NT2/D1 (cell line): ENCODE measurements at regions not wholly inside any gene's neighbourhood (a gene's known extent, or its start where the extent isn't known, plus 50 kb on each side); places are given as distances from the start of the nearest gene placed in this dataset.

ENCODE experiments used
- DNase-seq: peaks from one replicate; pipeline ENCODE4 v3.0.0-alpha.2; 2011; ENCODE audit warnings: low read depth, low spot score
- H3K27me3 ChIP-seq: 2 replicates; pipeline ENCODE4 v1.6.0; 2011; ENCODE audit warnings: mild to moderate bottlenecking; ENCODE audit not compliant: insufficient read length, insufficient read depth
- H3K36me3 ChIP-seq: 2 replicates; pipeline ENCODE4 v1.6.1; 2011; ENCODE audit warnings: mild to moderate bottlenecking, low read length, mixed read lengths; ENCODE audit not compliant: insufficient read depth, insufficient read length
- H3K4me1 ChIP-seq: 2 replicates; pipeline ENCODE4 v1.5.1; 2011; ENCODE audit not compliant: insufficient read depth, insufficient read length
- H3K4me3 ChIP-seq: 2 replicates; pipeline ENCODE4 v1.5.1; 2011; ENCODE audit warnings: low read depth; ENCODE audit not compliant: insufficient read length
- H3K9ac ChIP-seq: 2 replicates; pipeline ENCODE4 v1.6.0; 2011; ENCODE audit warnings: low read depth; ENCODE audit not compliant: insufficient read length
- H3K9me3 ChIP-seq: 2 replicates; pipeline ENCODE4 v1.5.1; 2011; ENCODE audit warnings: mild to moderate bottlenecking, low read length; ENCODE audit not compliant: insufficient read depth
- SUZ12 ChIP-seq: IDR thresholded peaks from 2 replicates; pipeline ENCODE4 v1.6.1; 2011; ENCODE audit not compliant: insufficient read length, insufficient read depth; ENCODE audit errors: extremely low read depth
- YY1 ChIP-seq: IDR thresholded peaks from 2 replicates; pipeline ENCODE4 v1.6.1; 2011; ENCODE audit not compliant: insufficient read length, insufficient read depth
- ZNF274 ChIP-seq: IDR thresholded peaks from 2 replicates; pipeline ENCODE4 v1.6.1; 2011; ENCODE audit warnings: mild to moderate bottlenecking, low read depth, low read length

DNA sequence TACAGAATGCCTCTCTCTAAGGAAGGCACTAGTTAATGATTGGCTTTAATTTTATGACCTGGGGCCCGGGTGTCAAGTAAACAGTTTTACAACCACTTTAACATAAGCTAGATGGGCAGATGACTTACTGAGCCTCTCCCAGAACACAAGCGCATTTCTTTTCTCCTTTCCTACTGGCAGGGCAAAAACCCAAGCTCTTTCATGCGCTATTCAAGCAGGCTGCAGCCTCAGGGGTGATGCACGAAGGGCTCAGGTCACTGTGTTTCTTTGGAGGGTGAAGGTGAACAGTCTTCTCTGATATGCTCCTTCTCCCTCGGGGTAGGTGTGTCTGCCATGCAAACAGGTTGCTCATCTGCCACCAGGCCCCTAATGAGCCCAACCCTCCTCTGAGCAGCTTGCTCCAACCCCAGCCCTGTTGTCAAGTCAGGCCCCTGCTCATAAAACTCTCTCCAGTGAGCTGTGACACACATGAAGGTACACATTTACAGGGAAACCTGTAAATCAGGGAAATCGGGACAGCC is 73.5 kb upstream of the CDH4 start:
- H3K4me1 ChIP-seq = no peaks in the 10 kb centered on the region
- DNase-seq = no peak
- no peaks in the 10 kb centered on the region for H3K36me3 ChIP-seq
- H3K27me3 ChIP-seq = peaks cover 94% of the 10 kb centered on the region
- 0 out of 2 replicates have a peak, but pooled peaks cover 2% of the 10 kb centered on the region for H3K9me3 ChIP-seq
- no peak for TF ChIP-seq ZNF274
- TF ChIP-seq SUZ12 = no peak
- no peak for TF ChIP-seq YY1
- H3K9ac ChIP-seq = no peak overlapping the region
- H3K4me3 ChIP-seq = no peak overlapping the region

DNA sequence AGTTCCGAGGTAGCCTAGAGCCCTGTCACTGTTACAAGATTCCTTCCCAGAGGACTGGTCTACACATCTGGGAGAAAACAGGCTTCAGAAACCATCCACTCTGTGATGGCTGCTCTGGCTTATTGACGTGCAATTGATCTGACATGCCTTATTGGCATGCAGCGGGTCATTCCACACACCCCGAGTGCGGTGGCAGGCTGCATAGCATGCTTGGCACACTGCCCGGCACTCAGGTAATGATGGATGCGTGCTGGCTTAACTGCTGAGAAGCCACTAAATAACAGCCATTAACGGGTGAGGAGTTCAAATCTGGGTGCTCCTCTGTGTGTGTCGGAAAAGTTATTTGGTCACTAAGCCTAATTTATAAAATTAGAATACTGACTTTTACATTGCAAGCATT is 67.9 kb upstream of the CDH4 start:
- no peak overlapping the region for H3K4me3 ChIP-seq
- TF ChIP-seq YY1 (no peak), ZNF274 (no peak), SUZ12 (no peak)
- H3K9ac ChIP-seq = no peak overlapping the region
- H3K27me3 ChIP-seq = peaks cover 78% of the 10 kb centered on the region
- DNase-seq = no peak
- no peaks in the 10 kb centered on the region for H3K36me3 ChIP-seq
- no peaks in the 10 kb centered on the region for H3K9me3 ChIP-seq
- H3K4me1 ChIP-seq = no peaks in the 10 kb centered on the region

DNA sequence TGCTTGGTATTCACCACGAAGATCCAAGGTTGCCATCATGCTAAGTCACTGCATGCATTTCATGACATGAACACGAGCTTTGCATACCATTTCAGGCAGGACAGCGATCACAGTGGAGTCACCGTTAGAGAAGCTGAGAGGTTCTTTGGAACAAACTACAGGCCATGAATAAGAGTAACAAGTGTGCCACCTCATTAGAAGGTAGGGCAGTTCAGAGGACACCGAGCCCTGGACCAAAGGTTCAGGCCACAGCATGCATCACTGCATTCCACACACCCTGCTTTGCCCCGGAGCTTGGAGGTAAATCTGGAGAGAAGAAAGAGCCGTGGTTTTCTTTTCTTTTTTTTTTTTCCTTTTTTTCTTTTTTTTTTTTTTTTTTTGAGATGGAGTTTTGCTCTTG is 66.9 kb upstream of the CDH4 start:
- Histone ChIP-seq H3K36me3 (no peaks in the 10 kb centered on the region), H3K9ac (no peak overlapping the region), H3K4me3 (no peak overlapping the region), H3K4me1 (no peaks in the 10 kb centered on the region), H3K9me3 (no peaks in the 10 kb centered on the region), H3K27me3 (peaks cover 74% of the 10 kb centered on the region)
- no peak for TF ChIP-seq SUZ12
- no peak for TF ChIP-seq YY1
- TF ChIP-seq ZNF274 = no peak
- DNase-seq = no peak

DNA sequence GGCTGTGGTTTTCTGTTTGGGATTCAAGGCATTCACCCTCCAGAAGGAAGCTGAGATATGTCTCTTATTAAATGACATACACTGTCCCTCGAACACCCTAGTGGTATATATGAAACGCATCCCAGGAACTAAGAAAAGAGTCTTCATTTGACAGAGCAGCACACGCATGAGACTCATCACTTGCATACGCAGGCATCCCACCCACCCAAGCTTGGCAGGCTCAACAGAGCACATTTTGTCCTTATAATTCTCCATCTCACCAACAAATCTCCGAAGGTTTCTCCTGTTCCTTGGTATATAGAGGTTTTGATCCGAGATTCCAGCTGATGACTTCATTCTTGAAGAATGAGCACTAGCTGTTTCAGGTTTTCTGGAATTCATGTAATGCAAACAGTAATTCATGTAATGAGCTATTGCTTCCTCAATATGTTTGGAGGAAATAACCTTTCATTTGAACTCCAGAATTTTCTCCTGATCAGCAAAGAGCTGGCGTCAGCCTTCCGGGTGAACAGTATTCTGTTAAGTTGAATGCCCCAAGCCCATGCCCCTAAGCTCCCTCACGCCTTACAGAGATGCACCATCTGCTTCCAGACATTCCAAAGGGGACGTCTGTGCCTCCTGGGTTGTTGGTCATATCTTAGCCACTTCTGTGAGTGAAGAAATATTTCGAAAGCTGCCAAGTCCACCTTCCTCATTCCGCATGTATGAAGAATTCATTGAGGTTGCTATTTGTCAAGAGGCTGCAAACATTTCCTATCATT is 66.0 kb upstream of the CDH4 start:
- DNase-seq = no peak
- Histone ChIP-seq H3K36me3 (no peaks in the 10 kb centered on the region), H3K4me1 (no peaks in the 10 kb centered on the region), H3K9me3 (no peaks in the 10 kb centered on the region), H3K9ac (no peak overlapping the region), H3K27me3 (peaks cover 69% of the 10 kb centered on the region), H3K4me3 (no peak overlapping the region)
- no peak for TF ChIP-seq SUZ12
- TF ChIP-seq YY1 = no peak
- TF ChIP-seq ZNF274 = no peak

DNA sequence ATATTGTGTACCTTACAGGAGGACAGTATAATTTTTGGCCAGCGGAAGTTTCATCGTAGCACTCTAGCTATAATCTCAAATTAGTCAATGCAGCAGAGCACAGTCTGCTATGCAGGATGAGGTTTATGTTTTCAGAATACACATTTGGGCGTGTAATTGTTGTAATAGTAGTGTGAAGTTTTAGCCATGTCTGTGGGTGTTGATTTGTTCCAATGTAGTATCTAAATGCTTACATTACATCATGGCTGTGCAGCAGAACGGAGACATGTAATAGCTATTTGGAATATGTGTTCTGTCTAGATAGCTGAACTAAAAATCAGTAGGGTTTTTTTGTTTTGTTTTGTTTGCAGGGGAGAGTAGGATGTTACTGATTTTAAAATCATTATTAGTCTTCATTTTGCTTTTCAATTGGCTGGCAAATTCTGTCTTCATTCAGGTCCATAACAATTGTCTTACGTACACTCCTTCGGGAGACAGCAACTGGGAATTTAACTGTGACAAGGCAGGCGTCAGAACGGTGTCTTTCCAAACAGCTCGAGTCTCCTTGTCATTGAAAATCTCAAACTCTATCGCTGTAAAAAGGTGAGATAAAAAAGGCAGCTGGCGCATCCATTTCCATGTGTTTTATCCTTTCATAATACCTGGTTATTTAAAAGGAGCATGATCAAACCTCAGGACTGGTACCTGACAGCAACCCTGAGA is 65.1 kb upstream of the CDH4 start:
- H3K36me3 ChIP-seq = no peaks in the 10 kb centered on the region
- TF ChIP-seq SUZ12 (no peak), ZNF274 (no peak), YY1 (no peak)
- H3K9ac ChIP-seq = no peak overlapping the region
- H3K4me1 ChIP-seq = no peaks in the 10 kb centered on the region
- H3K9me3 ChIP-seq = no peaks in the 10 kb centered on the region
- DNase-seq = no peak
- no peak overlapping the region for H3K4me3 ChIP-seq
- peaks cover 62% of the 10 kb centered on the region for H3K27me3 ChIP-seq

DNA sequence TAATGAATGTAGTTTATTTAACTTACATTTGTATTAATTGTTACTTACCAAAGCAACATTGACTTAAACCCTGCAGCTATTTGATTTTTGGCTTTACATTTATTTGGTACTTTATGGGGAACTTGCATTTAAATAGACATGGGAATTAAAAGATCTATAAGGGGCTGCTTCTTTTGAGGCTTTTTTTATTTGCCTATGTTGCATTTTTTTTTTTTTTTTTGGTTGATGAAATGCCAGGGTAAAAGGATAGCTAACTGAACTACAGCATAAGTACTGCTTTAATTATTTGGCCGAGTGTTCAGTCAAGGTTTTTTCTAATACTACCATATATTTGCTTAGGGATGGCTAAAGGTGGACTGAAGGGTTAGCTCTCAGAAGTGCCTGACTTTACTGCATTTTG is 62.5 kb upstream of the CDH4 start:
- no peak overlapping the region for H3K4me3 ChIP-seq
- H3K36me3 ChIP-seq = no peaks in the 10 kb centered on the region
- no peak overlapping the region for H3K9ac ChIP-seq
- H3K27me3 ChIP-seq = peaks cover 41% of the 10 kb centered on the region
- no peak for DNase-seq
- TF ChIP-seq ZNF274 (no peak), SUZ12 (no peak), YY1 (no peak)
- peaks cover 2% of the 10 kb centered on the region for H3K4me1 ChIP-seq
- H3K9me3 ChIP-seq = peaks cover 15% of the 10 kb centered on the region

DNA sequence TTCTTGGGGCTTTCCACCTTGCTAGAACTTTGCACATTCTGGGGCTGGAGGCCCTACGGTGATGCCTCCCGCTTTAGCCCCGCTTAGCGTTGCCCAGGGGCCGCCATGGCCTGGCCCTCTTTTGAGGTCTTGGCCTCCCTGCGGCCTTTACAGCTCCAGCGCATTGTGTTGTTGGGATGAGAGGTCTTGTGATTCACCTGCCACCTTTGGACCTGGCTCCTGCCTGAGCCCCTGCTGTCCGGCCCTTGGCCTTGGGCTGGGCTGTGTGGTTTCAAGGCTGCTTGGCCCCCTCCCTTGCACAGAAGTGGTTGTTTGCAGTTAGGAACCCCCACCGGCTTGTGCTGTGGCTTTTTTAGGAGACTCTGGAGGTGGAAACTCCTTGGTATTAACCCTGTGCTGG is 61.0 kb upstream of the CDH4 start:
- Histone ChIP-seq H3K4me3 (no peak overlapping the region), H3K4me1 (peaks cover 2% of the 10 kb centered on the region), H3K9me3 (peaks cover 19% of the 10 kb centered on the region), H3K36me3 (no peaks in the 10 kb centered on the region), H3K9ac (no peak overlapping the region), H3K27me3 (peaks cover 49% of the 10 kb centered on the region)
- no peak for TF ChIP-seq YY1
- TF ChIP-seq ZNF274 = no peak
- TF ChIP-seq SUZ12 = no peak
- DNase-seq = no peak
